Adipocyte (in vitro differentiated cells): ENCODE measurements at regions not wholly inside any gene's neighbourhood (a gene's known extent, or its start where the extent isn't known, plus 50 kb on each side); places are given as distances from the start of the nearest gene placed in this dataset.

ENCODE experiments used
- DNase-seq: peaks from one replicate; pipeline ENCODE4 v3.0.0-alpha.2; 2015; ENCODE audit warnings: low read depth
- H3K27me3 ChIP-seq: replicated peaks from 2 replicates; pipeline ENCODE4 v1.7.0; 2013; ENCODE audit warnings: mild to moderate bottlenecking, low read length, moderate library complexity; ENCODE audit not compliant: control insufficient read depth, insufficient read depth
- H3K36me3 ChIP-seq: 2 replicates; pipeline ENCODE4 v1.7.0; 2013; ENCODE audit warnings: low read length, mild to moderate bottlenecking, moderate library complexity; ENCODE audit not compliant: control insufficient read depth, insufficient read depth, severe bottlenecking
- H3K4me1 ChIP-seq: 2 replicates; pipeline ENCODE4 v1.7.0; 2013; ENCODE audit warnings: mild to moderate bottlenecking, low read length, moderate library complexity; ENCODE audit not compliant: control insufficient read depth, insufficient read depth
- H3K4me3 ChIP-seq: 2 replicates; pipeline ENCODE4 v1.7.0; 2013; ENCODE audit warnings: mild to moderate bottlenecking, low read length, moderate library complexity
- H3K9ac ChIP-seq: 2 replicates; pipeline ENCODE4 v1.7.0; 2013; ENCODE audit warnings: mild to moderate bottlenecking, low read length, moderate library complexity
- H3K9me3 ChIP-seq: 2 replicates; pipeline ENCODE4 v1.7.0; 2013; ENCODE audit warnings: mild to moderate bottlenecking, low read length, moderate library complexity; ENCODE audit not compliant: control insufficient read depth

GRCh38 chr2:207446653-207447052, 83.1 kb upstream of the CREB1 start:
- no peaks in the 10 kb centered on the region for H3K27me3 ChIP-seq
- no peak overlapping the region for H3K9ac ChIP-seq
- H3K9me3 ChIP-seq = no peaks in the 10 kb centered on the region
- H3K36me3 ChIP-seq = no peaks in the 10 kb centered on the region
- H3K4me1 ChIP-seq = peaks cover 3% of the 10 kb centered on the region
- no peak for DNase-seq
- H3K4me3 ChIP-seq = no peak overlapping the region

GRCh38 chr2:207448006-207448405, 81.8 kb upstream of the CREB1 start:
- Histone ChIP-seq H3K9me3 (no peaks in the 10 kb centered on the region), H3K27me3 (no peaks in the 10 kb centered on the region)
- DNase-seq = no peak

GRCh38 chr2:207449642-207450165, 80.1 kb upstream of the CREB1 start:
- Histone ChIP-seq H3K36me3 (no peaks in the 10 kb centered on the region), H3K27me3 (no peaks in the 10 kb centered on the region), H3K9ac (no peak overlapping the region), H3K9me3 (no peaks in the 10 kb centered on the region), H3K4me3 (no peak overlapping the region), H3K4me1 (peaks cover 3% of the 10 kb centered on the region)
- no peak for DNase-seq

More at GRCh38 chr2:207448006-207448405, 81.8 kb upstream of the CREB1 start:
- Histone ChIP-seq H3K9ac (no peak overlapping the region), H3K36me3 (no peaks in the 10 kb centered on the region), H3K4me1 (peaks cover 3% of the 10 kb centered on the region), H3K4me3 (no peak overlapping the region)

- DNase-seq = no peak
- H3K4me1 ChIP-seq = peaks cover 3% of the 10 kb centered on the region
- H3K9ac ChIP-seq = no peak overlapping the region
- no peaks in the 10 kb centered on the region for H3K9me3 ChIP-seq
- no peaks in the 10 kb centered on the region for H3K27me3 ChIP-seq
- no peaks in the 10 kb centered on the region for H3K36me3 ChIP-seq
- H3K4me3 ChIP-seq = no peak overlapping the region
These were observed 79.6 kb upstream of the CREB1 start for GRCh38 chr2:207450186-207450585.

- H3K9me3 ChIP-seq = no peaks in the 10 kb centered on the region
- H3K9ac ChIP-seq = no peak overlapping the region
- no peaks in the 10 kb centered on the region for H3K4me1 ChIP-seq
- no peak for DNase-seq
- no peaks in the 10 kb centered on the region for H3K36me3 ChIP-seq
- no peak overlapping the region for H3K4me3 ChIP-seq
- no peaks in the 10 kb centered on the region for H3K27me3 ChIP-seq
These were observed 71.2 kb upstream of the CREB1 start for GRCh38 chr2:207458582-207458981.

- Histone ChIP-seq H3K4me3 (no peak overlapping the region), H3K27me3 (no peaks in the 10 kb centered on the region), H3K4me1 (no peaks in the 10 kb centered on the region), H3K36me3 (no peaks in the 10 kb centered on the region), H3K9me3 (no peaks in the 10 kb centered on the region), H3K9ac (no peak overlapping the region)
- DNase-seq = no peak
These were observed 69.6 kb upstream of the CREB1 start for GRCh38 chr2:207459990-207460757.

GRCh38 chr2:207463433-207463832, 66.3 kb upstream of the CREB1 start:
- H3K36me3 ChIP-seq = no peaks in the 10 kb centered on the region
- H3K27me3 ChIP-seq = no peaks in the 10 kb centered on the region
- H3K4me1 ChIP-seq = peaks cover 9% of the 10 kb centered on the region
- H3K9me3 ChIP-seq = no peaks in the 10 kb centered on the region
- H3K4me3 ChIP-seq = no peak overlapping the region
- H3K9ac ChIP-seq = no peak overlapping the region
- no peak for DNase-seq

- H3K4me3 ChIP-seq = no peak overlapping the region
- no peaks in the 10 kb centered on the region for H3K27me3 ChIP-seq
- no peak overlapping the region for H3K9ac ChIP-seq
- H3K36me3 ChIP-seq = no peaks in the 10 kb centered on the region
- peaks cover 9% of the 10 kb centered on the region for H3K4me1 ChIP-seq
- H3K9me3 ChIP-seq = no peaks in the 10 kb centered on the region
- DNase-seq = no peak
These were observed 65.8 kb upstream of the CREB1 start for GRCh38 chr2:207464007-207464406.

- H3K36me3 ChIP-seq = no peaks in the 10 kb centered on the region
- H3K4me1 ChIP-seq = peaks cover 9% of the 10 kb centered on the region
- H3K4me3 ChIP-seq = no peak overlapping the region
- DNase-seq = no peak
- no peak overlapping the region for H3K9ac ChIP-seq
- no peaks in the 10 kb centered on the region for H3K27me3 ChIP-seq
- H3K9me3 ChIP-seq = no peaks in the 10 kb centered on the region
These were observed 63.9 kb upstream of the CREB1 start for GRCh38 chr2:207465894-207466293.

GRCh38 chr2:207467716-207468347, 61.9 kb upstream of the CREB1 start:
- no peaks in the 10 kb centered on the region for H3K9me3 ChIP-seq
- DNase-seq = peak; percentile 62
- H3K36me3 ChIP-seq = no peaks in the 10 kb centered on the region
- H3K4me1 ChIP-seq = peaks cover 13% of the 10 kb centered on the region
- no peaks in the 10 kb centered on the region for H3K27me3 ChIP-seq
- no peak overlapping the region for H3K4me3 ChIP-seq
- no peak overlapping the region for H3K9ac ChIP-seq

GRCh38 chr2:207468488-207468887, 61.3 kb upstream of the CREB1 start:
- Histone ChIP-seq H3K9ac (no peak overlapping the region), H3K36me3 (no peaks in the 10 kb centered on the region), H3K27me3 (no peaks in the 10 kb centered on the region), H3K4me1 (peaks cover 18% of the 10 kb centered on the region), H3K4me3 (no peak overlapping the region), H3K9me3 (no peaks in the 10 kb centered on the region)
- no peak for DNase-seq
